NCI-H460 (cell line): ENCODE measurements at regions not wholly inside any gene's neighbourhood (a gene's known extent, or its start where the extent isn't known, plus 50 kb on each side); places are given as distances from the start of the nearest gene placed in this dataset.

Experiments used
- DNase-seq: peaks from one replicate; pipeline ENCODE4 v3.0.0-alpha.2; 2016; ENCODE audit warnings: low read depth; ENCODE audit errors: extremely low read depth

GRCh38 chr18:68262690-68263294 is 452.1 kb downstream of the TMX3 start:
- peak; percentile 4 for DNase-seq

- DNase-seq = no peak
Observed at GRCh38 chr18:68256418-68257067, 458.4 kb downstream of the TMX3 start.

- no peak for DNase-seq
Observed at GRCh38 chr18:68244786-68245185, 470.1 kb downstream of the TMX3 start.

- no peak for DNase-seq
Observed at GRCh38 chr18:68241881-68242280, 473.0 kb downstream of the TMX3 start.

GRCh38 chr18:68234676-68235075 is 480.2 kb downstream of the TMX3 start:
- DNase-seq = no peak

- no peak for DNase-seq
Observed at GRCh38 chr18:68234131-68234530, 480.8 kb downstream of the TMX3 start.

GRCh38 chr18:68233018-68233417 is 481.9 kb downstream of the TMX3 start:
- DNase-seq = no peak

- no peak for DNase-seq
Observed at GRCh38 chr18:68229351-68229750, 485.6 kb downstream of the TMX3 start.

GRCh38 chr18:68221111-68221724 is 493.7 kb downstream of the TMX3 start:
- DNase-seq = no peak

GRCh38 chr18:68220458-68220857 is 494.4 kb downstream of the TMX3 start:
- DNase-seq = no peak

- no peak for DNase-seq
Observed at GRCh38 chr18:68219872-68220271, 495.0 kb downstream of the TMX3 start.

- no peak for DNase-seq
Observed at GRCh38 chr18:68219274-68219673, 495.6 kb downstream of the TMX3 start.

GRCh38 chr18:68215931-68216330 is 499.0 kb downstream of the TMX3 start:
- no peak for DNase-seq

- no peak for DNase-seq
Observed at GRCh38 chr18:68186039-68186438, 528.9 kb downstream of the TMX3 start.

GRCh38 chr18:68181956-68182355 is 533.0 kb downstream of the TMX3 start:
- DNase-seq = no peak

- DNase-seq = no peak
Observed at GRCh38 chr18:68179811-68180210, 535.1 kb downstream of the TMX3 start.

GRCh38 chr18:68178921-68179320 is 536.0 kb downstream of the TMX3 start:
- no peak for DNase-seq

GRCh38 chr18:68177807-68178702 is 536.9 kb downstream of the TMX3 start:
- DNase-seq = no peak

- no peak for DNase-seq
Observed at GRCh38 chr18:68176901-68177300, 538.0 kb downstream of the TMX3 start.

- no peak for DNase-seq
Observed at GRCh38 chr18:68172842-68173549, 541.9 kb downstream of the TMX3 start.

GRCh38 chr18:68164909-68165308 is 550.0 kb downstream of the TMX3 start:
- no peak for DNase-seq
